ENCODE measurements at regions not wholly inside any gene's neighbourhood (a gene's known extent, or its start where the extent isn't known, plus 50 kb on each side); places are given as distances from the start of the nearest gene placed in this dataset.

DNA sequence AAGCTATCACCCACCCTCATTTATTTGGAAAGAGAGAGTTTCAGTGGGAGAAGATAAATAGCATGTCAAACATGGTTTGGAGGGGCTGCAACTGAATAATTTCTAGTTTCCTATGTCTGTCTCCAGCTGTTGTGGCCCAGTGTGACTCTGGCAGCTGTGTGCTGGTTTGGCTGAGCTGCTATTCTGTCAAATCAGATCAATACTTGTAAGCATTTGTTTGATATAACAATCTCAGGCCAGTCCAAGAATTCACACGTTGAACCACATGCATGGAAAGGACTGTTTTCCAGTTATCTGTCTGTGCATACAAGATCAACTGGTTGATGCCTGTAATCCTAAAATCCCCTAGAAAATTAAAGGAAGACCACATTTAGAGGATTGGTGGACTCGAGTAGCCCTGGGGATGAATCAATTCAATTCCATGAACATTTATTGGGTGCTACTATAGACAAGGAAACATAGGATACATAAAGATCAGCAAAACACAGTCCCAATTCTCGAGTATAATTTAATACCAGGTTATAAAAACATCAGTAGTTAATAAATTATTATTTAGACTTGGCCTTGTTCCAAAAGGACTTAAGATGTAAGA lies 209.0 kb upstream of the PARD3B start:
- no peak for DNase-seq (ENCODE audit: low read depth in 1 of 2, low spot score in 1 of 2)
- no peaks in the 10 kb centered on the region for H3K27me3 ChIP-seq
- no peak overlapping the region for H3K27ac ChIP-seq
- no peaks in the 10 kb centered on the region for H3K9me3 ChIP-seq (ENCODE audit: low read depth)
- no peaks in the 10 kb centered on the region for H3K4me1 ChIP-seq (ENCODE audit: low read depth)
- TF ChIP-seq CTCF (IDR thresholded peaks at IDR 0.05; ENCODE audit: low read depth, low read length), result no peak
- no peaks in the 10 kb centered on the region for H3K36me3 ChIP-seq
- no peak overlapping the region for H3K4me3 ChIP-seq

- DNase-seq (ENCODE audit: low read depth in 1 of 2, low spot score in 1 of 2), result no peak
- no peak for TF ChIP-seq CTCF (IDR thresholded peaks at IDR 0.05; ENCODE audit: low read depth, low read length)
- Histone ChIP-seq H3K4me1 (ENCODE audit: low read depth) (no peaks in the 10 kb centered on the region), H3K27me3 (no peaks in the 10 kb centered on the region), H3K9me3 (ENCODE audit: low read depth) (no peaks in the 10 kb centered on the region), H3K4me3 (no peak overlapping the region), H3K27ac (no peak overlapping the region), H3K36me3 (no peaks in the 10 kb centered on the region)
Measured at GRCh38 chr2:204337638-204338037, 207.6 kb upstream of the PARD3B start.

DNA sequence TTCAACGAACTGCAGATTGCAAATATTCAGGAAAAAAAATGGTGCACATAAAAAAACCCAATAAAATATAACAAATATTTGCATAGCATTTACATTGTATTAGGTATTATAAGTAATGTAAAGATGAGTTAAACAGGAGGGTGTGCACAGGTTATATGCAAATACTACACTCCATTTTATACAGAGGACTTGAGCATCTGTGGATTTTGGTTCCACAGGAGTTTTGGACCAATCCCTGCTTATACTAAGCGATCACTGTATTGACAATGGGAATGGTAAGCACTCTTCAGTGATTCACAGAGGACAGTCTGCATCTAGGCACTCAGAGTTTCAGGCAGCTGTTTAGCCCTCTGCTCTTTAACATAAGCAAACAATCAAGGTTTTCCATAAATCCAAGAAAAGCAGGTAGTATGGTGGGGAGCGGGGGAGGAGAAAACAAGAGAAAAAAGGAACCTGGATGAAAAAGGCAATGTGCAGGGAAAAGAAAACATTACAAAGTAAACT lies 206.0 kb upstream of the PARD3B start:
- H3K9me3 ChIP-seq (ENCODE audit: low read depth), result no peaks in the 10 kb centered on the region
- H3K4me1 ChIP-seq (ENCODE audit: low read depth), result no peaks in the 10 kb centered on the region
- TF ChIP-seq CTCF (IDR thresholded peaks at IDR 0.05; ENCODE audit: low read depth, low read length), result no peak
- no peaks in the 10 kb centered on the region for H3K27me3 ChIP-seq
- H3K27ac ChIP-seq, result no peak overlapping the region
- no peak for DNase-seq (ENCODE audit: low read depth in 1 of 2, low spot score in 1 of 2)
- H3K4me3 ChIP-seq, result no peak overlapping the region
- H3K36me3 ChIP-seq, result no peaks in the 10 kb centered on the region

GRCh38 chr2:204340511-204340910 lies 204.8 kb upstream of the PARD3B start:
- Histone ChIP-seq H3K36me3 (no peaks in the 10 kb centered on the region), H3K27me3 (no peaks in the 10 kb centered on the region), H3K9me3 (ENCODE audit: low read depth) (no peaks in the 10 kb centered on the region), H3K4me1 (ENCODE audit: low read depth) (no peaks in the 10 kb centered on the region), H3K4me3 (no peak overlapping the region), H3K27ac (no peak overlapping the region)
- TF ChIP-seq CTCF (IDR thresholded peaks at IDR 0.05; ENCODE audit: low read depth, low read length), result no peak
- DNase-seq (ENCODE audit: low read depth in 1 of 2, low spot score in 1 of 2), result no peak

- Histone ChIP-seq H3K36me3 (no peaks in the 10 kb centered on the region), H3K9me3 (ENCODE audit: low read depth) (no peaks in the 10 kb centered on the region), H3K4me3 (no peak overlapping the region), H3K4me1 (ENCODE audit: low read depth) (no peaks in the 10 kb centered on the region), H3K27me3 (no peaks in the 10 kb centered on the region), H3K27ac (no peak overlapping the region)
- DNase-seq (ENCODE audit: low read depth in 1 of 2, low spot score in 1 of 2), result no peak
- TF ChIP-seq CTCF (IDR thresholded peaks at IDR 0.05; ENCODE audit: low read depth, low read length), result no peak
Measured at GRCh38 chr2:204341887-204342276, 203.4 kb upstream of the PARD3B start.
